Esophagus squamous epithelium (tissue), 4 donors: ENCODE measurements at regions not wholly inside any gene's neighbourhood (a gene's known extent, or its start where the extent isn't known, plus 50 kb on each side); places are given as distances from the start of the nearest gene placed in this dataset.

ENCODE experiments used
- POLR2A ChIP-seq, 4 donors: fragments of 450-650 bp; IDR thresholded peaks; one replicate each; pipeline ENCODE4 v1.6.1; 2017; ENCODE audit warnings: antibody characterized with exemption in 4 of 4, mild to moderate bottlenecking in 4 of 4, moderate library complexity in 3 of 4
- TF ChIP-seq, protein P1 (sequence below), 6 experiments: fragments of 450-650 bp in 4 of 6; fragments of 200-600 bp in 2 of 6; sonication (generic) in 2 of 6; IDR thresholded peaks; one replicate each; pipeline ENCODE4 v1.5.1; 2016 to 2019; ENCODE audit warnings: antibody characterized with exemption in 6 of 6, mild to moderate bottlenecking in 4 of 6, moderate library complexity in 4 of 6

DNA sequence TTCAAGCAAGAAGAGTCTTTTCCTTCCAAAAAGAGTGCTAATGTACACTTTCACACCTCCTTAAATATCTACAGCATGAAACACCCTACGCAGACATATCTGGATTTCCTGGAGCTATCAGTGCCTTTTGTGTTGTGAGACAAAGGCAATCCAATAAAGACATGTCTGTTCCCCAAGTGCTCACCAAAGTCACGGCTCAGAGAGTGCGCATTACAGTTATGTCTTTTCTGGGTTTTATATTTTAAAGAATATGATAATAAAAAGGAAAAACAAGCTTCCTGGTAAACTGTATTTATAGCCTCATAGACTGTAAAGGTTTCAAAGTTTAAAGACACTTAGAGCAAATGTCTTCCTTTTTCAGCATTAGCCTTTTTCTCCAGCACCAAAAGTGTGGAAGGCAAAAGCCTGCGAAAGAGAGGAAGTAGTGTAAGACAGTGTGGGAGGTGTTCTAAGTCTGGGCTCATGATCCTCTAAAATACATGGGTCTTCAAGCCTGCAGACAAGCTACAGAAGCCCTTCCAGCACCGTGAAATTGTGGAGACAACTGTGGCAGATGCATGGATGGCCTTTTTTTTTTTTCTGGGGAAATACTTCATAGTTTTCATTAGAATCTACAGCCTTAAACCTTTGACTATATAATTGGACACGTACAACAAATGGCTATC, 135.0 kb upstream of the SLC35B3 start:
- TF ChIP-seq, protein P1, sequence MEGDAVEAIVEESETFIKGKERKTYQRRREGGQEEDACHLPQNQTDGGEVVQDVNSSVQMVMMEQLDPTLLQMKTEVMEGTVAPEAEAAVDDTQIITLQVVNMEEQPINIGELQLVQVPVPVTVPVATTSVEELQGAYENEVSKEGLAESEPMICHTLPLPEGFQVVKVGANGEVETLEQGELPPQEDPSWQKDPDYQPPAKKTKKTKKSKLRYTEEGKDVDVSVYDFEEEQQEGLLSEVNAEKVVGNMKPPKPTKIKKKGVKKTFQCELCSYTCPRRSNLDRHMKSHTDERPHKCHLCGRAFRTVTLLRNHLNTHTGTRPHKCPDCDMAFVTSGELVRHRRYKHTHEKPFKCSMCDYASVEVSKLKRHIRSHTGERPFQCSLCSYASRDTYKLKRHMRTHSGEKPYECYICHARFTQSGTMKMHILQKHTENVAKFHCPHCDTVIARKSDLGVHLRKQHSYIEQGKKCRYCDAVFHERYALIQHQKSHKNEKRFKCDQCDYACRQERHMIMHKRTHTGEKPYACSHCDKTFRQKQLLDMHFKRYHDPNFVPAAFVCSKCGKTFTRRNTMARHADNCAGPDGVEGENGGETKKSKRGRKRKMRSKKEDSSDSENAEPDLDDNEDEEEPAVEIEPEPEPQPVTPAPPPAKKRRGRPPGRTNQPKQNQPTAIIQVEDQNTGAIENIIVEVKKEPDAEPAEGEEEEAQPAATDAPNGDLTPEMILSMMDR (IDR thresholded peaks at IDR 0.05) = no peak
- TF ChIP-seq POLR2A (IDR thresholded peaks at IDR 0.05) = no peak
